ENCODE measurements at regions not wholly inside any gene's neighbourhood (a gene's known extent, or its start where the extent isn't known, plus 50 kb on each side); places are given as distances from the start of the nearest gene placed in this dataset.

DNA sequence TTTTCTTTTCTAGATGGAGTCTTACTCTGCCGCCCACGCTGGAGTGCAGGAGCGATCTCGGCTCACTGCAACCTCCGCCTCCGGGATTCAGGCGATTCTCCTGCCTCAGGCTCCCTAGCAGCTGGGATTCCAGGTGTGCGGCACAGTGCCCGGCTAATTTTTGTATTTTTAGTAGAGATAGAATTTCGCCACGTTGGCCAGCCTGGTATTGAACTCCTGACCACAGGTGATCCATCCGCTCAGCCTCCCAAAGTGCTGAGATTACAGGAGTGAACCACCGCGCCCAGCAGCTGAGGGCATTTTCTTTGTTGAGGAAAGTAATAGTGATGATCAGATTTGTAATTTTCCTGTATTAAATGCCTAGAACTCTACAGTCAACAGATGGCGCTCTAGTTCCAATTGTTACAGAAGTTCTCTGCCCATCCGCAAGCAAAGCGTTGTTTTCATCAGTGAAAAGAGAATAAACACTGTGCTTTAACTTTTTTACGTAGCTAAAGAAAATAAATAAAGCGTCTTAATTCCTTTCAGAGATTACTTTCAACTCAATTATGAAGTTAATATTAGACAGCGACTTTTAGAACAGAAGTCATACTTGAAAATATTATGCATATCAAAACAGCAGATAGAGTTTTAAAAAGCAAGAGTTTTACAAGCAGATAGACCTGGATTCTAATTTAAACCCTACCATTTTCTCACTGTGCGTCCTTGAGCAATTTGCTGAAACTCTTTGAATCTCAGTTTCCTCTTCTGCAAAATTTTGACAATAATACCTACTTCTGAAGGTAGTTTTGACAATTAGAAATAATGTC is 335.1 kb downstream of the DUSP6 start:
- no peaks in the 10 kb centered on the region for H3K36me3 ChIP-seq (ENCODE audit: low read depth, low read length)
- no peaks in the 10 kb centered on the region for H3F3A ChIP-seq (ENCODE audit: low read length, unreplicated experiment)
- H3K4me3 ChIP-seq (ENCODE audit: low read length), result peak overlapping the region; percentile 66
- no peaks in the 10 kb centered on the region for H4K20me1 ChIP-seq (ENCODE audit: low read length)
- ChIA-PET CTCF (interaction anchor here (0.5 to 1.6 kb wide), 5 partner anchors 144 to 1604 kb away, joined by 3 to 4 read pairs (median 4); no protein-coding TSS in a partner anchor), POLR2A (ENCODE audit: unreplicated experiment) (interaction anchor here (0.6 kb wide), 2 partner anchors 232 to 501 kb away, joined by 3 read pairs; no protein-coding TSS in a partner anchor)
- no peak overlapping the region; the same call in 1 of the 2 replicates for H3K9ac ChIP-seq (ENCODE audit: low read length)
- intact Hi-C loops (cut with micrococcal nuclease), result loop anchor here (1.0 to 5.0 kb wide), 2 partner anchors 512 to 905 kb away; no protein-coding TSS in a partner anchor
- no peaks in the 10 kb centered on the region for H3K9me2 ChIP-seq (replicated peaks; ENCODE audit: low read length)
- DNase-seq (peak; percentile 90), ATAC-seq (peak; percentile 62)
- H3K9me3 ChIP-seq (ENCODE audit: low read length), result no peaks in the 10 kb centered on the region
- TF ChIP-seq EZH2 (IDR thresholded peaks at IDR 0.05; ENCODE audit: low read length, unreplicated experiment), result no peak
- TF ChIP-seq, protein P1, sequence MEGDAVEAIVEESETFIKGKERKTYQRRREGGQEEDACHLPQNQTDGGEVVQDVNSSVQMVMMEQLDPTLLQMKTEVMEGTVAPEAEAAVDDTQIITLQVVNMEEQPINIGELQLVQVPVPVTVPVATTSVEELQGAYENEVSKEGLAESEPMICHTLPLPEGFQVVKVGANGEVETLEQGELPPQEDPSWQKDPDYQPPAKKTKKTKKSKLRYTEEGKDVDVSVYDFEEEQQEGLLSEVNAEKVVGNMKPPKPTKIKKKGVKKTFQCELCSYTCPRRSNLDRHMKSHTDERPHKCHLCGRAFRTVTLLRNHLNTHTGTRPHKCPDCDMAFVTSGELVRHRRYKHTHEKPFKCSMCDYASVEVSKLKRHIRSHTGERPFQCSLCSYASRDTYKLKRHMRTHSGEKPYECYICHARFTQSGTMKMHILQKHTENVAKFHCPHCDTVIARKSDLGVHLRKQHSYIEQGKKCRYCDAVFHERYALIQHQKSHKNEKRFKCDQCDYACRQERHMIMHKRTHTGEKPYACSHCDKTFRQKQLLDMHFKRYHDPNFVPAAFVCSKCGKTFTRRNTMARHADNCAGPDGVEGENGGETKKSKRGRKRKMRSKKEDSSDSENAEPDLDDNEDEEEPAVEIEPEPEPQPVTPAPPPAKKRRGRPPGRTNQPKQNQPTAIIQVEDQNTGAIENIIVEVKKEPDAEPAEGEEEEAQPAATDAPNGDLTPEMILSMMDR (conservative IDR thresholded peaks at IDR 0.05; ENCODE audit: low read depth, low read length), result peak; percentile 85
- TF ChIP-seq EZH2phosphoT487 (IDR thresholded peaks at IDR 0.05; ENCODE audit: borderline replicate concordance, low read length), result no peak
- H3K4me1 ChIP-seq (ENCODE audit: insufficient read depth, low read length), result peaks cover 17% of the 10 kb centered on the region
- H3K27me3 ChIP-seq (ENCODE audit: low read length), result no peaks in the 10 kb centered on the region
- peak overlapping the region; percentile 79 for H3K4me2 ChIP-seq (ENCODE audit: low read length)
- peak overlapping the region; percentile 87 for H2AFZ ChIP-seq (ENCODE audit: low read length)
- H3K27ac ChIP-seq (ENCODE audit: low read length), result no peak overlapping the region
- H3K79me2 ChIP-seq (ENCODE audit: low read length), result no peaks in the 10 kb centered on the region
- BruUV-seq (replicated peaks), result no TSS peak

DNA sequence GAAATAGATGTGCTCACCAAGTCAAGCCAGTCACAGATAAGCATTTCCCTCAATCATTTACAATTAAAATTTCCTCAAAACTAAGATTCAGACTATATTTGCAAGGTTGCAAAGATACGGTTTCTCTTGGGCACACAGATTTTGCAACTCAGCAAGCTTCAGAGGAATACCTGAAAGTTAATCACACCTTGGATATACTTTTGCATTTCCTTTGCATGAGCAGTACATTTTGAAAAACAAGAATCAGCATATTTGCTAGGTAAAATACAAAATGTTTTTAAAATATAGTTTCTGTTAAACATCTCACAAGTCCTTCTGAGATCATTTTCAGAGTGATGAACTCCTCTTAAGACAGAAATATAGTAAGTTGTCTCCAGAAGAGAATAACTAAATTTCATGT is 336.9 kb downstream of the DUSP6 start:
- ChIA-PET POLR2A (ENCODE audit: unreplicated experiment) (no interaction called here), CTCF (no interaction called here)
- TF ChIP-seq, protein P1 (conservative IDR thresholded peaks at IDR 0.05; ENCODE audit: low read depth, low read length), result no peak
- no peak for TF ChIP-seq EZH2 (IDR thresholded peaks at IDR 0.05; ENCODE audit: low read length, unreplicated experiment)
- TF ChIP-seq EZH2phosphoT487 (IDR thresholded peaks at IDR 0.05; ENCODE audit: borderline replicate concordance, low read length), result no peak
- H3K4me3 ChIP-seq (ENCODE audit: low read length), result no peak overlapping the region
- H3K4me2 ChIP-seq (ENCODE audit: low read length), result no peak overlapping the region
- H3K27me3 ChIP-seq (ENCODE audit: low read length), result no peaks in the 10 kb centered on the region
- intact Hi-C loops (cut with micrococcal nuclease), result loop anchor here (5.0 kb wide), 1 partner anchor 903 kb away; no protein-coding TSS in a partner anchor
- DNase-seq (no peak), ATAC-seq (no peak)
- no peaks in the 10 kb centered on the region for H3K9me2 ChIP-seq (replicated peaks; ENCODE audit: low read length)
- no peak overlapping the region for H3K9ac ChIP-seq (ENCODE audit: low read length)
- no peaks in the 10 kb centered on the region for H3K9me3 ChIP-seq (ENCODE audit: low read length)
- no peaks in the 10 kb centered on the region for H3K36me3 ChIP-seq (ENCODE audit: low read depth, low read length)
- peaks cover 17% of the 10 kb centered on the region for H3K4me1 ChIP-seq (ENCODE audit: insufficient read depth, low read length)
- H3K79me2 ChIP-seq (ENCODE audit: low read length), result no peaks in the 10 kb centered on the region
- BruUV-seq (replicated peaks), result no TSS peak
- no peak overlapping the region for H3K27ac ChIP-seq (ENCODE audit: low read length)
- no peak overlapping the region for H2AFZ ChIP-seq (ENCODE audit: low read length)
- no peaks in the 10 kb centered on the region for H4K20me1 ChIP-seq (ENCODE audit: low read length)
- no peaks in the 10 kb centered on the region for H3F3A ChIP-seq (ENCODE audit: low read length, unreplicated experiment)

DNA sequence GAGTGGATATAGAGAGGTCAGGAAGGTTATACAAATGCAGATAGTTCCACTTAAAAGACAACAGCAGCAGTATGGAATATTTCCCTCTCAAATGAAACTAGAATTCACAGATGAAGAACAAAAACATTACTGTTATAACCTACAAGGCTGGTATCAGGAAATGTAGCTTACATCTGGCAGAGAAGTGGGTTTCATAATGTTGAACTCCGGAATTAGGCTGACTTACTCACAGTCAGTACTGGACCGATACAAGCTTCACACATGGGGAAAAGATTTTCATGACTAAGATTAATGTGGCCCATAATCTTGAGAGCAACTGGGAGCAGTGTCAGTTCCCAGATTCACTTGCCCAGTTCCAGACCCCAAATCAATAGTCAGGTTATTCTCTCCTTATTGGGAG is 353.9 kb downstream of the DUSP6 start:
- Histone ChIP-seq H3K79me2 (ENCODE audit: low read length) (no peaks in the 10 kb centered on the region), H3K4me1 (ENCODE audit: insufficient read depth, low read length) (peaks cover 11% of the 10 kb centered on the region), H3K36me3 (ENCODE audit: low read depth, low read length) (no peaks in the 10 kb centered on the region), H3K27me3 (ENCODE audit: low read length) (no peaks in the 10 kb centered on the region), H2AFZ (ENCODE audit: low read length) (no peak overlapping the region), H3K9ac (ENCODE audit: low read length) (no peak overlapping the region), H3K4me2 (ENCODE audit: low read length) (no peak overlapping the region), H4K20me1 (ENCODE audit: low read length) (no peaks in the 10 kb centered on the region), H3K9me3 (ENCODE audit: low read length) (no peaks in the 10 kb centered on the region), H3K27ac (ENCODE audit: low read length) (no peak overlapping the region), H3K9me2 (replicated peaks; ENCODE audit: low read length) (no peaks in the 10 kb centered on the region), H3F3A (ENCODE audit: low read length, unreplicated experiment) (no peaks in the 10 kb centered on the region), H3K4me3 (ENCODE audit: low read length) (no peak overlapping the region)
- TF ChIP-seq EZH2 (IDR thresholded peaks at IDR 0.05; ENCODE audit: low read length, unreplicated experiment), result no peak
- TF ChIP-seq, protein P1 (conservative IDR thresholded peaks at IDR 0.05; ENCODE audit: low read depth, low read length), result no peak
- no peak for TF ChIP-seq EZH2phosphoT487 (IDR thresholded peaks at IDR 0.05; ENCODE audit: borderline replicate concordance, low read length)
- no peak for ATAC-seq
- POLR2A ChIA-PET (ENCODE audit: unreplicated experiment), result no interaction called here
- intact Hi-C loops (cut with micrococcal nuclease), result no loop called here
- CTCF ChIA-PET, result no interaction called here
- no TSS peak for BruUV-seq (replicated peaks)
- DNase-seq, result no peak
